Uterus (tissue), 3 donors: ENCODE measurements at regions not wholly inside any gene's neighbourhood (a gene's known extent, or its start where the extent isn't known, plus 50 kb on each side); places are given as distances from the start of the nearest gene placed in this dataset.

ENCODE experiments used
- DNase-seq, 2 donors: peaks; one replicate each; pipeline ENCODE4 v3.0.0-alpha.2; 2019 to 2020
- H3K27ac ChIP-seq, 2 donors: fragments of 200-600 bp; sonication (generic); 1 replicate in 1 of 2; 2 replicates in 1 of 2; pipeline ENCODE4 v1.5.1; 2016 to 2018
- H3K27me3 ChIP-seq, 2 donors: fragments of 200-600 bp; sonication (generic); one replicate each; pipeline ENCODE4 v1.5.1; 2018 to 2019; ENCODE audit warnings: control low read depth in 1 of 2
- H3K36me3 ChIP-seq, 2 donors: fragments of 200-600 bp; sonication (generic); one replicate each; pipeline ENCODE4 v1.5.1; 2019; ENCODE audit warnings: control low read depth in 1 of 2
- H3K4me1 ChIP-seq, 2 donors: fragments of 200-600 bp; sonication (generic); one replicate each; pipeline ENCODE4 v1.5.1; 2018 to 2019; ENCODE audit warnings: control low read depth in 1 of 2
- H3K4me3 ChIP-seq, 2 donors: fragments of 200-600 bp; sonication (generic); 1 replicate in 1 of 2; 2 replicates in 1 of 2; pipeline ENCODE4 v1.5.1; 2018 to 2019; ENCODE audit warnings: mild to moderate bottlenecking in 1 of 2
- H3K9me3 ChIP-seq, 2 donors: fragments of 200-600 bp; sonication (generic); one replicate each; pipeline ENCODE4 v1.5.1; 2019; ENCODE audit warnings: control low read depth in 1 of 2
- CTCF ChIP-seq, 4 experiments: fragments of 200-600 bp in 2 of 4; fragments of 450-650 bp in 2 of 4; sonication (generic) in 2 of 4; IDR thresholded peaks; one replicate each; pipeline ENCODE4 v1.5.1; 2016 to 2019; ENCODE audit warnings: antibody characterized with exemption in 4 of 4, mild to moderate bottlenecking in 2 of 4, moderate library complexity in 1 of 4
- POLR2A ChIP-seq, 2 donors: fragments of 450-650 bp; IDR thresholded peaks; one replicate each; pipeline ENCODE4 v1.6.1; 2016; ENCODE audit warnings: antibody characterized with exemption in 2 of 2, mild to moderate bottlenecking in 1 of 2, moderate library complexity in 1 of 2
- intact Hi-C: fragments of 100-400 bp; cut with DNase I; formaldehyde crosslinking; loops from one replicate; pipeline ENCODE4 v1.15.1; 2023; ENCODE audit warnings: low total_unique reads
- donor health status: DM: yes; HTN: yes; CAD: no.

GRCh38 chr2:123061534-123061933 is 963.6 kb upstream of the CNTNAP5 start:
- intact Hi-C loops, result no loop called here
- Histone ChIP-seq H3K9me3 (no peaks in the 10 kb centered on the region), H3K4me3 (no peak overlapping the region), H3K36me3 (no peaks in the 10 kb centered on the region), H3K27me3 (no peaks in the 10 kb centered on the region), H3K27ac (no peak overlapping the region), H3K4me1 (no peaks in the 10 kb centered on the region)
- no peak for TF ChIP-seq POLR2A (IDR thresholded peaks at IDR 0.05)
- no peak for DNase-seq

GRCh38 chr2:123073371-123073770 is 951.7 kb upstream of the CNTNAP5 start:
- H3K4me3 ChIP-seq, result no peak overlapping the region
- TF ChIP-seq CTCF (IDR thresholded peaks at IDR 0.05), result no peak
- TF ChIP-seq POLR2A (IDR thresholded peaks at IDR 0.05), result no peak
- no peaks in the 10 kb centered on the region for H3K36me3 ChIP-seq
- intact Hi-C loops, result no loop called here
- H3K4me1 ChIP-seq, result no peaks in the 10 kb centered on the region
- no peaks in the 10 kb centered on the region for H3K9me3 ChIP-seq
- no peak overlapping the region for H3K27ac ChIP-seq
- no peaks in the 10 kb centered on the region for H3K27me3 ChIP-seq
- no peak for DNase-seq

GRCh38 chr2:123073956-123074355 is 951.1 kb upstream of the CNTNAP5 start:
- DNase-seq, result no peak
- no peak overlapping the region for H3K27ac ChIP-seq
- no peak for TF ChIP-seq CTCF (IDR thresholded peaks at IDR 0.05)
- no peak for TF ChIP-seq POLR2A (IDR thresholded peaks at IDR 0.05)
- H3K9me3 ChIP-seq, result no peaks in the 10 kb centered on the region
- no peak overlapping the region for H3K4me3 ChIP-seq
- intact Hi-C loops, result no loop called here
- H3K27me3 ChIP-seq, result no peaks in the 10 kb centered on the region
- no peaks in the 10 kb centered on the region for H3K4me1 ChIP-seq
- no peaks in the 10 kb centered on the region for H3K36me3 ChIP-seq

GRCh38 chr2:123077101-123077500 is 948.0 kb upstream of the CNTNAP5 start:
- no peaks in the 10 kb centered on the region for H3K4me1 ChIP-seq
- TF ChIP-seq POLR2A (IDR thresholded peaks at IDR 0.05), result no peak
- no peak for TF ChIP-seq CTCF (IDR thresholded peaks at IDR 0.05)
- DNase-seq, result no peak
- H3K9me3 ChIP-seq, result no peaks in the 10 kb centered on the region
- no peak overlapping the region for H3K27ac ChIP-seq
- no peaks in the 10 kb centered on the region for H3K27me3 ChIP-seq
- no peak overlapping the region for H3K4me3 ChIP-seq
- no peaks in the 10 kb centered on the region for H3K36me3 ChIP-seq
- intact Hi-C loops, result no loop called here

DNA sequence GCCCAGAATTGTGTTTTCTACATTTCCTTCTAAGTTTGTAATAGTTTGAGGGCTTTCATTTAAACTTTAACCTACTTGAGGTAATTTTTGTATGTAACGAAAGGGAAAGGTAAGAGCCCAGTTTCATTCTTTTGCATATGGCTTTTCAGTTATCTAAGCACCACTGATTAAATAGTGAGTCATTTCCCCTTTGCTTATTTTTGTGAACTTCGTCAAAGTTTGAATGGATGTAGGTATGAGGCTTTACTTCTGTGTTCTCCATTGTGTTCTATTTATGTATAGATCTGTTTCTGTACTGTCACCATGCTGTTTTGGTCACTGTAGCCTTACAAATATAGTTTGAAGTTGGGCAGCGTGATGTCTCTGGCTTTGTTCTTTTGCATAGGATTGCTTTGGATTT is 944.8 kb upstream of the CNTNAP5 start:
- TF ChIP-seq CTCF (IDR thresholded peaks at IDR 0.05) (no peak), POLR2A (IDR thresholded peaks at IDR 0.05) (no peak)
- intact Hi-C loops, result no loop called here

DNA sequence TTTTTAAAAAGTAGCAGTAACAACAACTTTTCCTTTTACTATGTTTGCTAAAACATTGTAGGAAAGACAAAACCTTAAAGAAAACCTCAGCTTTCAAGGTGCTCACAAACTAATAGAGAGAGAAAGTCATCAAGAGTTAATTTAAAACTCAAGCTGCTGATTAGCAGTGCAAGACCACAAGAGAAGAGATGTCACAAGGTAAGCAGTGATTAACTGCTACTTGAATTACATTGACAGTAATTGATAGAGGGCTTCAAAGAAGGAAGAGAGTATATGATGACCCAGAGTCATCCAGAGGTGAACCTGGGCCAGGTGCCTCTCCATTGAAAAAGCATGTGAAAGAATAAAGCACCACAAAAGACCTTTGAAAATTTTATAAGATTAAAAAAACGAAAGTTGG is 939.6 kb upstream of the CNTNAP5 start:
- TF ChIP-seq POLR2A (IDR thresholded peaks at IDR 0.05), result no peak
- TF ChIP-seq CTCF (IDR thresholded peaks at IDR 0.05), result no peak
- no peak for DNase-seq
- no peak overlapping the region for H3K4me3 ChIP-seq
- intact Hi-C loops, result no loop called here
- no peaks in the 10 kb centered on the region for H3K27me3 ChIP-seq
- no peaks in the 10 kb centered on the region for H3K9me3 ChIP-seq
- no peaks in the 10 kb centered on the region for H3K36me3 ChIP-seq
- H3K4me1 ChIP-seq, result no peaks in the 10 kb centered on the region
- no peak overlapping the region for H3K27ac ChIP-seq

More for the DNA sequence above, 944.8 kb upstream of the CNTNAP5 start:
- H3K36me3 ChIP-seq, result no peaks in the 10 kb centered on the region
- H3K27ac ChIP-seq, result no peak overlapping the region
- no peak for DNase-seq
- H3K4me3 ChIP-seq, result no peak overlapping the region
- no peaks in the 10 kb centered on the region for H3K4me1 ChIP-seq
- no peaks in the 10 kb centered on the region for H3K27me3 ChIP-seq
- H3K9me3 ChIP-seq, result no peaks in the 10 kb centered on the region
